Tibial artery (tissue), 4 donors: ENCODE measurements at regions not wholly inside any gene's neighbourhood (a gene's known extent, or its start where the extent isn't known, plus 50 kb on each side); places are given as distances from the start of the nearest gene placed in this dataset.
"Not testable (repeated sequence)": the region's sequence is repeated elsewhere in the genome, so short reads cannot be mapped to it uniquely, and the experiment has no call there.

Experiments used
- DNase-seq, 2 donors: peaks; one replicate each; pipeline ENCODE4 v3.0.0-alpha.2; 2019
- H3K27ac ChIP-seq, 2 donors: fragments of 200-600 bp; sonication (generic) in 1 of 2; 1 replicate in 1 of 2; 2 replicates in 1 of 2; pipeline ENCODE4 v1.5.1; 2018 to 2019; ENCODE audit warnings: mild to moderate bottlenecking in 1 of 2
- H3K27me3 ChIP-seq, 2 donors: fragments of 200-600 bp; sonication (generic) in 1 of 2; one replicate each; pipeline versions ENCODE4 v1.5.1 to v1.6.0; 2016 to 2019
- H3K36me3 ChIP-seq, 3 donors: fragments of 200-600 bp; sonication (generic) in 2 of 3; one replicate each; pipeline ENCODE4 v1.5.1; 2016 to 2019; ENCODE audit warnings: mild to moderate bottlenecking in 2 of 3
- H3K4me1 ChIP-seq, 4 donors: fragments of 200-600 bp; sonication (generic) in 2 of 4; 1 replicate in 3 of 4; 2 replicates in 1 of 4; pipeline ENCODE4 v1.5.1; 2016 to 2019
- H3K4me3 ChIP-seq, 2 donors: fragments of 200-600 bp; sonication (generic) in 1 of 2; 1 replicate in 1 of 2; 2 replicates in 1 of 2; pipeline ENCODE4 v1.5.1; 2018 to 2019; ENCODE audit warnings: mild to moderate bottlenecking in 2 of 2
- H3K9me3 ChIP-seq, 3 donors: fragments of 200-600 bp; sonication (generic) in 1 of 3; one replicate each; pipeline ENCODE4 v1.5.1; 2016 to 2019
- CTCF ChIP-seq, 2 experiments: fragments of 200-600 bp in 1 of 2; fragments of 450-650 bp in 1 of 2; IDR thresholded peaks; one replicate each; pipeline ENCODE4 v1.5.1; 2017 to 2019; ENCODE audit warnings: antibody characterized with exemption in 2 of 2, mild to moderate bottlenecking in 1 of 2, moderate library complexity in 1 of 2
- intact Hi-C: fragments of 100-400 bp; cut with DNase I; formaldehyde crosslinking; loops from one replicate; pipeline ENCODE4 v1.15.0; 2023; ENCODE audit warnings: low total_unique reads

- intact Hi-C loops = no loop called here
- no peak for DNase-seq
- no peak for TF ChIP-seq CTCF (IDR thresholded peaks at IDR 0.05)
- H3K27ac ChIP-seq = no peak overlapping the region
- H3K4me3 ChIP-seq = no peak overlapping the region
- H3K27me3 ChIP-seq = no peaks in the 10 kb centered on the region
- no peaks in the 10 kb centered on the region for H3K36me3 ChIP-seq
- peaks cover 0 to 3% (median 0%) of the 10 kb centered on the region in 4 donors for H3K4me1 ChIP-seq
- no peaks in the 10 kb centered on the region for H3K9me3 ChIP-seq
These were observed 624.8 kb downstream of the MID1IP1 start for GRCh38 chrX:39426101-39426500.

GRCh38 chrX:39427492-39427891 is 626.2 kb downstream of the MID1IP1 start:
- H3K36me3 ChIP-seq = no peaks in the 10 kb centered on the region
- no peak overlapping the region for H3K4me3 ChIP-seq
- H3K27me3 ChIP-seq = no peaks in the 10 kb centered on the region
- no peak for TF ChIP-seq CTCF (IDR thresholded peaks at IDR 0.05)
- intact Hi-C loops = no loop called here
- no peaks in the 10 kb centered on the region for H3K9me3 ChIP-seq
- DNase-seq = no peak
- no peak overlapping the region for H3K27ac ChIP-seq
- peaks cover 0 to 3% (median 0%) of the 10 kb centered on the region in 4 donors for H3K4me1 ChIP-seq

- Histone ChIP-seq H3K27me3 (no peaks in the 10 kb centered on the region), H3K9me3 (no peaks in the 10 kb centered on the region), H3K4me1 (peaks cover 0 to 3% (median 0%) of the 10 kb centered on the region in 4 donors), H3K27ac (no peak overlapping the region), H3K4me3 (no peak overlapping the region), H3K36me3 (no peaks in the 10 kb centered on the region)
- intact Hi-C loops = no loop called here
- TF ChIP-seq CTCF (IDR thresholded peaks at IDR 0.05) = no peak
- no peak for DNase-seq
These were observed 626.6 kb downstream of the MID1IP1 start for GRCh38 chrX:39427906-39428305.

GRCh38 chrX:39430551-39430950 is 629.3 kb downstream of the MID1IP1 start:
- intact Hi-C loops = no loop called here
- no peaks in the 10 kb centered on the region for H3K9me3 ChIP-seq
- TF ChIP-seq CTCF (IDR thresholded peaks at IDR 0.05) = no peak
- no peaks in the 10 kb centered on the region for H3K36me3 ChIP-seq
- peaks cover 0 to 3% (median 0%) of the 10 kb centered on the region in 4 donors for H3K4me1 ChIP-seq
- H3K4me3 ChIP-seq = no peak overlapping the region
- no peak overlapping the region for H3K27ac ChIP-seq
- no peak for DNase-seq
- no peaks in the 10 kb centered on the region for H3K27me3 ChIP-seq

GRCh38 chrX:39431893-39432292 is 630.6 kb downstream of the MID1IP1 start:
- H3K9me3 ChIP-seq = peaks cover 0 to 3% (median under 1%) of the 10 kb centered on the region in 3 donors
- TF ChIP-seq CTCF (IDR thresholded peaks at IDR 0.05) = no peak

GRCh38 chrX:39434671-39435070 is 633.4 kb downstream of the MID1IP1 start:
- peaks cover 0 to 14% (median 7%) of the 10 kb centered on the region in 3 donors for H3K9me3 ChIP-seq
- H3K4me1 ChIP-seq, H3K27ac ChIP-seq, H3K36me3 ChIP-seq, intact Hi-C loops, DNase-seq, H3K27me3 ChIP-seq, H3K4me3 ChIP-seq: not testable (repeated sequence)

More at GRCh38 chrX:39431893-39432292, 630.6 kb downstream of the MID1IP1 start:
- DNase-seq = no peak
- Histone ChIP-seq H3K36me3 (no peaks in the 10 kb centered on the region), H3K4me1 (peaks cover 0 to 3% (median 0%) of the 10 kb centered on the region in 4 donors), H3K27me3 (no peaks in the 10 kb centered on the region), H3K4me3 (no peak overlapping the region), H3K27ac (no peak overlapping the region)
- intact Hi-C loops = no loop called here

GRCh38 chrX:39436538-39436937 is 635.3 kb downstream of the MID1IP1 start:
- DNase-seq, H3K27me3 ChIP-seq, H3K36me3 ChIP-seq, intact Hi-C loops, H3K4me1 ChIP-seq, H3K4me3 ChIP-seq, H3K27ac ChIP-seq: not testable (repeated sequence)
- H3K9me3 ChIP-seq = peaks cover 0 to 14% (median 7%) of the 10 kb centered on the region in 3 donors
